T-helper 2 cell treated with Interferon-gamma antibody and Interleukin-4, amounts not matched to agents 100 ng/mL and 5 ng/mL, for 36 hours (primary cell): ENCODE measurements at regions not wholly inside any gene's neighbourhood (a gene's known extent, or its start where the extent isn't known, plus 50 kb on each side); places are given as distances from the start of the nearest gene placed in this dataset.
"Not testable (repeated sequence)": the region's sequence is repeated elsewhere in the genome, so short reads cannot be mapped to it uniquely, and the experiment has no call there.

ENCODE experiments used
- intact Hi-C: fragments of 100-400 bp; cut with micrococcal nuclease; formaldehyde crosslinking; loops from one replicate; pipeline ENCODE4 v1.15.1; 2023

DNA sequence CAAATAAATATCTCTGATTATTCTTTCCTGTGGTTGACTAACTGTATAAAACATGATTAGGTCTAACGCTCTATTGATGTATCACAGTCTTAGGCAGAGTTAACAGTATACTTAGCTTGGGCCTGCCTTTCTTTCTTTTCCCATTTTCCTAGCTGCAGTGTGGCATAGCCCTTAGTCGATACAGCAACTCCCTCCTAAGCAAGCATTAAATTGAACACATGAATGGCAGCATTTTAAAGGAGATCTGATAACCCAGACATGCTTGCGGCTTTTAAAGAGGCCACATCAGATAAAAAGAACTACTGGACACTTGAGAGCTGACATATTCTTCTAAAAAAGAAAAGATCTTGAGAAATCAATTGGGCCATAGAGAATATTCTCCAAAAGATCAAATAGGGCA is 312.0 kb upstream of the TMPRSS15 start:
- intact Hi-C loops = no loop called here

DNA sequence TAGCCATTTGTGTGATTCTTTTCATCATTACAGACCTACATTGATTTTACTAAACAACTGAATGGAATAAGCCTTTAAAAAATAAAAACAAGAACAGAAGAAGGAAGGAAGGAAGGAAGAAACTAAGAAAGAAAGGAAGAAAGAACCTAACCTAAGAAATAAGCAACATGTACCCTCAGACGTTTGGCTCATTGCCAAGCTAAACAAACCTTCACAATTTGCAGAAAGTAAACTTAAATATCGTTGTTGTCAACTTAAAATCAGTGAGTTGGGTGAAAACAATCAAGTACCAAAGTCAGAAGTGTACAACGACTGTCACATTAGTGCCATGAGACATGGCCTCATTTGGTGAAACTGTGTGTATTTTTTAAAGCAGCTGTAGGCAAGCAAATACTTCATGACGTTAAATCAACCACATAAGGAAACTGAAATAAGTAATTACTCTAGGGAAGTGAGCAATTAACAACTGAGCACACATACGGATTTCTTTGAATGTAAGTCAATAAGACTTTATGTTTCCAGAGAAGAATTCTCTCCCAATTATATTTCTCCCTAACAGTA is 313.1 kb upstream of the TMPRSS15 start:
- intact Hi-C loops = no loop called here

DNA sequence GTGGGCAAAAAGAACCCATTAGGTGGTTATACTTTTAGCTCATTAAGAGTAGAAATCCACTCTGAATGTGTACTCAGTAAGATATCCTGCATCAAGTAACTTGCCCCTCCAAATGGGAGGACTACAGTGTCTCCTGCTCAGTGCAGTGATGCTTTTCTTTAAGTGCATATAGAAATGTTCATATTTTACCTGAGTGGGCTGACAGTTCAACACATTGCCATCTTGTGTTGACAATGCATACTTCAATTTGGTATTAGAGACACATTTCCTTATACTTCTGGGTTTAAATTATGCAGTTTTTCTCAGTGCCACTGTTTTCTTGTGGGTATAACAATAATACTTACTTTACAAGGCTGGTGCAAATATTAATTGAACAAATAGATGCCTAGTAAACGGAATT is 318.6 kb upstream of the TMPRSS15 start:
- intact Hi-C loops = no loop called here

DNA sequence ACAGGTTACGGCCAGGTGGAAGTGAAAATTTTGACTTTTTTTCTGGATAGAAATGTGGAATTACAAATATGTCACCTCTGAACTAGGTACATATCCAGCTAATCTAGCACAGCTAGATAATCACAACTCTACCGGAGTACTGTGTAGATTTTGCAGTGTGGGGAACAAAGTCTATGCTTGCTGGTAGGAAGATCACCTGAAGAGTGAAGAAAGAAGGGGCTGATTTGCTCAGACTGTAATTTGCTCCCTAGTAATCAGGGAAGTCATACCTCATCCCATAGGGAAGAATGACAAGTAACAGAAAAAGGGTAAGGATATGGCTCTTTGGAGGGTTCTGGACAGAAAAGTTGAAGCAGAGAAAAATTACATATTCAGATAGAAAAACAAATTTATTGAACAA is 319.6 kb upstream of the TMPRSS15 start:
- intact Hi-C loops = no loop called here

DNA sequence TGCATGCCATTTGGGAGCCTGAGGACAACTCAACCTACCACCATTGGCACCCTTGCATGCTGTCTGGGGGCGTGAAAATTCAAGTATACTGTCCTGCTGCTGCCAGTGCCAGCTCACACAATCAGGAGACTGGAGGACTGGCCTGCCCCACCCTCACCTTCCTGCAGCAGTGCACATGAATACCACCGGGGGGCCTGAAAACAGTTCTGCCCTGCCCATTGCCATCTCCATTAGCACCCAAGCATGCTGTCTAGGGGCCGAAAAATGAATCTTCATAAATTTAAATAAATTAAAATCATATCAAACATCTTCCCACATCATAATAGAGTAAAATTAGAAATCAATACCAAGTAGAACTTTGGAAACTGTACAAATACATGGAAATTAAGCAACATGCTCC is 322.1 kb upstream of the TMPRSS15 start:
- intact Hi-C loops = no loop called here

DNA sequence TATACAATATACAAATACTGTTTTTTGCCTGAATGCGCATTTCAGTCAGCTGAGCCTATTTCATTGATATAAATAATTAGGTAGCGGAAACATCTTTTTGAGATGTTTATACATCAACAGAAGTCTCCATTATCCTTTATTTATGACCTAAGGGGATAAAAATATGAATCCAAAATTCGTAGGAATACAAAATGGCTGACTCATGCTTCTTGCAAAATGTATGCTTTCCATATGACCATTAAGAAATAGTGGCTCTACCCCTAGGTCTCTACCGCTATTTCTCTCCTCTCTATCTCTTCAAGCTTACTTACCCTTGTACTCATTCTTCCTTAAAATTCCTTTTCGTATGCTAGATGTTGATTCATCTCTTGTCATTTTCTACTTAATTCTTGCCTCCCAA is 338.4 kb upstream of the TMPRSS15 start:
- intact Hi-C loops = no loop called here

DNA sequence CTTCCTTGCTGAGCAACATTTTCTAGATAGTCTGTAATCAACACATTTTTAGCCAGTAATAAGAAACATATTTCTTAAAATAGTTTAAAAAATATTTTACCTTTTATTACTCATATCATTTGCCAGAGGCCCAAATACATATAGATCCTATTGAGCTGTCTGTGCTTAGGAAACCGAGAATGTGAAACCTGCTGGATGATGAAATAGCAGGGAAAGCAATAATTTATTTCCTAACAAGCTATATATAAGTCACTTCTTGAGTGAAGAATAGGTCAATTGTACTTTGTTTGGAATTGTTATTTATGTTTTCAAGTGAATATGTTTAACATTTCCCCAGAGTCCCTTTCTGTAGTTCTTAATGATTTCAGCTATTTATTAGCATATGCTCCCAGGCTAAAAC is 339.9 kb upstream of the TMPRSS15 start:
- intact Hi-C loops = no loop called here

DNA sequence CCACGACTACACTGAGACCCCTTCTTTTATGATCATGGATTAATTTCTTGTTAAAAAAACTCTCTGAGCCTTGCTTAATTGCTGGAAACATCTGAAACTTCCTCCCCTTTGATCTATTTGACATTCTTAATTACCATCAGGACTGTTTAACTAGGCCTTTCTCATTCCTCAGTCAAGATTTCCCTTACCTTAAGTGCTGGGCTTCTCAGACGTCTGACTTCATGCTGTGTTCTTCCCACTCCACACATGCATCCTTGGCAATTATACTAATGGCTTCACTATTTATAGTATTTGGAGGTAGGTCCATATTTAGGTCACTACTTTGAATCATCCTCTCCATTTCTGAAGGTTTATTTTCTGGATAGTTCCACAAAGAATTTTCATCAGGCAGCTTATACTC is 341.3 kb upstream of the TMPRSS15 start:
- intact Hi-C loops = no loop called here

DNA sequence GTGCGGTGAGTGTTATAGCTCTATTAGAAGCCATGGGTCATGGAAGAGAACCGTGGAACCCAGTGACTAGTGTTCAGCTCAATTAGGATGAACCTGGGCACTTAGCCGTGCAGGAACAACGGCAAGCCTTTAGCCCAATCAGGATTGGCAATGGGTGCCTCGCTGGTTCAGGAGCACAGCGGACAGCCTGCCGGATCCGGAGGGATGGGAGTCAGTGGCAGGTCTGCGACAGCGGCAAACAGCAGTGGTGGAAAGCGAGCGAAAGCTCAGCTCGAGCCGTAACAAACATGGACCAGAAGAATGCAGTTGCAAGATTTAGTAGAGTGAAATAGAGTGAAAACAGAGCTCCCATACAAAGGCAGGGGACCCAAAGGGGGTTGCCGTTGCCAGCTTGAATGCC is 349.3 kb upstream of the TMPRSS15 start:
- intact Hi-C loops = not testable (repeated sequence)

DNA sequence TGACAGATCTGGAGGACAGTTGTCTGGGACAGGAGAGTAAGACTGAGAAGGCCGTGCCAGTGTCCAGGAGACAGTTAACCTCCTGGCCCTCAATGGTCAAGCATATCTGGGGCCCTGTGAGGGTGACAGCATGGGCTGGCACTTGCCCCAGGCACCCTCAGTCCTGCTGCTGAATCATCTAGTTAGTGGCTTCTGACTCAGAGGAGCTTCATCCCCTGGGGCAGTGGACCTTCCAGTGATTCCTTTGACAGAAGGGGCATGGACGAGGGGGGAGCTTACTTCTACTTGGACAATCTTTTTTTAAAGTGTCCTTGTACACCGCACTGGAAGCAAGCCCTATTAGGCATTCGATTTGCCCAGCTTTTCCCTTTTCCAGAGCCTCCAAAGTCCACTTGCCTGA is 352.7 kb upstream of the TMPRSS15 start:
- intact Hi-C loops = not testable (repeated sequence)

DNA sequence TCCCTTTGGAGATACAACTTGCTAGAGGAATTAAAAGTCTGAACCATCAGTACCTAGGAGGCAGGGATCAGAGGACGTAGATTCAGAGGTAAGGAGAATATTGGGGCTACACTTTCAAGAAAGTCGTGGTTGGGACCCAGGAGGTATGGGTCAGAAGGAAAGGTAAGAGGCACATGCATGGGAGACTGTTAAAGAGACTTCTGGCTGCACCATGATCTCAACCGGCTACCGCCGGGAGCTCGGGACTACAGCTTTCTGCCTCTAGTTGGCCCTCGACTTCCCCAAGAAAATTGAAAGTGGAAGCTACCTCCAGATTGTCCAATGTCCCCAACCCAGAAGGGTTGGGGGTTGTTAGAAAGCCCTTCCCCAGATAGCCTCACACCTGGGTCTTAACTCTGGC is 355.7 kb upstream of the TMPRSS15 start:
- intact Hi-C loops = no loop called here

DNA sequence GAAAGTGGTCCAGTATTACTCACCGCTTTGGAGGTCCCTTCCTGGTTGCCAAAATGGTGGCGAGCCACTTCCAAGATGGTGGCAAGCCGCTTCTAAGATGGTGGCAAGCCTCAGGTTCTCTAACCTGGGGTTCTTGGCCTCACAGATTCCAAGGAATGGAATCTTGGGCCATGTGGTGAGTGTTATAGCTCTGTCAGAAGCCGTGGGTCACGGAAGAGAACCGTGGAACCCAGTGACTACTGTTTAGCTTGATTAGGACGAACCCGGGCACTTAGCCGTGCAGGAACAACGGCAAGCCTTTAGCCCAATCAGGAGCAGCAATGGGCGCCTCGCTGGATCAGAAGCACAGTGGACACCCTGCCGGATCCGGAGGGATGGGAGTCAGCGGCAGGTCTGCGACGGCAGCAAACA is 356.2 kb upstream of the TMPRSS15 start:
- intact Hi-C loops = no loop called here

DNA sequence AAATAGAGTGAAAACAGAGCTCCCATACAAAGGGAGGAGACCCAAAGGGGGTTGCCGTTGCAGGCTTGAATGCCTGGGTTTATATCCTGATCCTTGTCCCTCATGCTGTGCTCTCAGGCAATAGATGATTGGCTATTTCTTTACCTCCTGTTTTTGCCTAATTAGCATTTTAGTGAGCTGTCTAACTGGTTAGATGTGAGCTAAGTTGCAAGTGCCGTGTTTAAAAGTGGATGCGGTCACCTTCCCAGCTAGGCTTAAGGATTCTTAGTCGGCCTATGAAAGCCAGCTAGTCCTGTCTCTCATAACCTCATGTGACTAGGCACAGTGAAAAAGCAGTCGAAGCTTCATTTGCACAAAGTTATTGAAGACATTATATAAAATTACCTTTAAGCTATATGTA is 356.7 kb upstream of the TMPRSS15 start:
- intact Hi-C loops = no loop called here

DNA sequence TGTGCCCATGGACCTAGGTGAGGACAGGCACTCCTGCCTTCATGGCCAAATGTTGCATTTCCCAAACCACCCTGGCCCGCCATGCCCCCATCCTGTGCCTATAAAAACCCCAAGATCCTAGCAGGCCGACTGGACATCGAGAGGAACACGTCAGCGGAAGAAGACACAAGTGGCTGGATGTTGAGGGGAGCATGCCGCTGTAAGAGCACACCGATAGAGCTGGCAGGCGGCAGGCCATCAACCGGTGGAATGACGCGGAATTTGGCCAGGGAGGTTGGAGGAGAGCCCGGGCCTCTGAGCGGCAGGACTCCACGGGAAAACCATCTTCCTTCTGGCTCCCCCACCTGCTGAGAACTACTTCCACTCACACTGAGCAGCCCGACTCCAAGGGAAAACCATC is 361.1 kb upstream of the TMPRSS15 start:
- intact Hi-C loops = no loop called here

DNA sequence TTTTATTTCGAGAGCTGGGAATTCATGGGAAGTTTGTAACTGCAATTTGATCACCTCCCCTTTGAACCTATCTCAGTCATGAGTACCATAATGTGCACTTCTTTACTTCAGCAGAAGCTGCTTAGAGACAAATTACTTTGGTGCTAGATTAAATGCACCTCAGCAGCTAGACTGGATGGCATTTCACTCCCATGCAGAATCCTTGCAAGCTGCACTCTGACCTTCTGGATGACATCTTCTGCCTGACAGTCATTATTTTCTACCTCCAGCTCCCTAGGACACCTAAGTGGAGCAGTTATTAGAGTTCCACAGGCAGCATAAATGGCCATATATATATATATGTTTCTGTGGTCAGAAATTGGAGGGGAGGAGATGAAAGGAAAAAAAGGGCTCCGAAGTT is 366.0 kb upstream of the TMPRSS15 start:
- intact Hi-C loops = no loop called here

DNA sequence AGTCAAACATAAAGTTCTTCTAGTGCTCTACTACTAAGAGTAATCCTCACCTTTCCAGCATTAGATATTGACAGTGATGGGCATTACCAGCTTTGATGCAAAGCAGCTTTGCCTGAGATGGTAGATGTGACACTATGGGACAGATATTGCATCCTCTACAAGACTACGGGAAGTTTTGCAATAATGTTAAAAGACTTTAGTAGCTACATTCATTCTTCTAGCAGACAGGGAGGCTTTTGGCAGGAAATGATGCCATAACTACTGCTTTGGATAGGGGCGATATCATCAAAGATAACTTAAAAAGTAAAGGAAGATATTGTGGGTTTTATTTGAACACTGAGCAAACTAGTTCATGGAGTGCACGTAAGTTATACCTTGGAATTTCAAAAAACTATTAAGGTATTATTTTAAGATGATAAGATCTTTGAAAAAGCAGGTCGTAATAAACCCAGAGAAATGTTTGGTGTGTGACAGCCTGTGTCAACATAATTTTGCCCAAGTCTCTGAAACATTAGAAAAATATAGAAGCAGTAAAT is 368.3 kb upstream of the TMPRSS15 start:
- intact Hi-C loops = no loop called here

DNA sequence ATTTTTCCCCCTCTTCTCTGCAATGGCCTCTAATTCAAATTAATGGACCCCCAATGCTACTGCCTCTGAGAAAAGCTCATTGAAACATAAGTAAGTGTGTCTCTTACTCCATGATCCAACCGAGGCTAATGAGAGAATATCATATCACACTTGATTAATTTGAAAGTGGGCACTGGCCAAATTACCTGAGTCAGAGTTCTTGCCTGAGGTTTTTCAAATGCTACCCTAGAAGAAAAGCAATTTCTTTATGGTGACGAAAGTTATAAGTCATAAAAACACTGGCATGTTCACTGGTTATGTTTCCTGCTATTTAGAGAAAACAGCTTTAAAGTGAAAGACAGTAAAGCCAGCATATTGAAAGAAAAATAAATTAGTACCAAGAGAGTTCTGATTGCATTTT is 368.8 kb upstream of the TMPRSS15 start:
- intact Hi-C loops = no loop called here

DNA sequence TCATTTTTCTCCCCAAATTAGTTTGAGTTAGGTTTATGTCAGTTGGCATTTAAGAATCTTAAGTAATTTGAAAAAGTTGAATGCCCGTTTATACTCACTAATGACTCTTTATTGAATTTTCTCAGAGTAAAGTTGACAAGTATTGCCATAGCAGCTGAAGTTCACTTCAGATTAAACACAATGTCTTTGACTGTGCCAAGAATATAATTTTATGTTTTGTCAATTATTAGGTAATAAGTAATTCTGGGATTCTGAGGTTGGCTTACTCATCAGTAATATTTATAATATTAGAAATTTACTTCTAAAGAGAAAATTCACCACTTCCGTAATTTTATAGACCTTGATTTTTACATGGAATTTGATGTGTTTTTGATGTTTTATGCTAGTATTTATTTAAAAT is 369.3 kb upstream of the TMPRSS15 start:
- intact Hi-C loops = no loop called here

DNA sequence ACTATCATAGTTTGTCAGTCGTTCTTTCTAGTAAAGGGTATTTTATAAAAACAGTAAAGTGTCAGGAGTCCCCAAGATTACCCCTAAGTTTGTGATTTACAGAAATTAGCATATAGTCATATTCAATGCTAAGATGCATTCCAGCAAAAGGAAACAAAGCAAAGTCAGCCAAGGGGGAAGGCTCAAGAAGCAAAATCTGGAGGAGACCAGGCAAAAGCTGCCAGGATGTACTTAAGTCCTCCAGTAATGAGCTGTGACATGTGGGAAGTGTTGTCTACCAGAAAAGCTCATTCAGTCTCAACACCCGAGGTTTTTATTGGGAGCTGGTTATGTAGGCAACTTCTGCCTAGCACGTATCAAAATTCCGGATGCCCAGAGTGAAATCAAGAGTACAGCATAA is 373.4 kb upstream of the TMPRSS15 start:
- intact Hi-C loops = no loop called here

DNA sequence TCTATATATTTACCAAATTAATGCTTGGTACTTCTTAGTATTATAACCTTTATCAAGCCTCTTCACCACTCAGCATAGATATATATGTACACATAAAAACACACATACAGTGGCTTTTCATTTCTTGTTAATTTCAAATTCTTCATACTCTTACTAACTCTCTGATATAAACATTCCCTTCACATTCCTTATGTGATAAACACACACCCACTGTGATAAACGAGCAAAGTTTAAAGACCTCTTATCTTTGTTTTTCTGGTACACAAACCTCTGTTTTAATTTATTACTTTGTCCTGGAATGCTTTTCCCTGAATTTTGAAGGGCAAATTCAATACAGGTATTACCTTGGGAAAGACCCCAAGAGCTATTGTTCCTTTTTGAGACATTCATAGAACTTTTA is 379.1 kb upstream of the TMPRSS15 start:
- intact Hi-C loops = no loop called here

DNA sequence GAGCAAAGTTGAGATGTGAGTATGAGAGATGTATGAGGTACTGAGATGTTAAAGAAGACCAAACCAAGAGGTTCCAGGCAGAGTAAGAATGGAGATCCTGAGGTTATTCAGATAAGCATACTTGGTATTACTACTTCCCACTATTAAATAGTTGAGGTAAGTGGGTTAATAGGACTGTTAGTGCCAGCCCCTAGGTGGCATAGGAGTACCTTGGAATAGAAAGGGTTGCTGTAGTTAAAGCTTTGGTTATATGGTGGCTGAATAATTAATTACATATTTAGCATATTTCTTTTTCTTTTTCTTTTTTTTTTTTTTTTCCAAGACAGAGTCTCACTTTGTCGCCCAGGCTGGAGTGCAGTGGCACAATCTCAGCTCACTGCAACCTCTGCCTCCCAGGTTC is 397.9 kb upstream of the TMPRSS15 start:
- intact Hi-C loops = no loop called here

DNA sequence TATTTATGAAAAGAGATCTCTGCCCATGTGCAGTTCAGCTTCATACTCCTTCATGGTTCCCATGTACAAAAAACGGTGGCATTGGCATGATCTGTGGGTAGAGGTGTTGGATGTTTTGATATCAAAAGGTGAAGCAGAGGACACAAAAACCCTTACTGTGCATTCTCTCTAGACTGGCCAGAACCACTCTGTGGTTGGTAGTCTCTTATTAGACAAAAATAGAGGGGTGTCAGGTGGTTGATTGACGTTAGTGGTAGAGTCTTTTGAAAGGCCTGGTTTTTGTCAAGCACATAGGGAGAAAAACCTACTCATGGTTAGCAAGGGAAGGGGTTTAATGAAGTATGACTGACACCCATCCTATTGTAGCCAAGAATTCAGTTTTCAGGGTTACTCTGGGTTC is 400.0 kb upstream of the TMPRSS15 start:
- intact Hi-C loops = no loop called here

DNA sequence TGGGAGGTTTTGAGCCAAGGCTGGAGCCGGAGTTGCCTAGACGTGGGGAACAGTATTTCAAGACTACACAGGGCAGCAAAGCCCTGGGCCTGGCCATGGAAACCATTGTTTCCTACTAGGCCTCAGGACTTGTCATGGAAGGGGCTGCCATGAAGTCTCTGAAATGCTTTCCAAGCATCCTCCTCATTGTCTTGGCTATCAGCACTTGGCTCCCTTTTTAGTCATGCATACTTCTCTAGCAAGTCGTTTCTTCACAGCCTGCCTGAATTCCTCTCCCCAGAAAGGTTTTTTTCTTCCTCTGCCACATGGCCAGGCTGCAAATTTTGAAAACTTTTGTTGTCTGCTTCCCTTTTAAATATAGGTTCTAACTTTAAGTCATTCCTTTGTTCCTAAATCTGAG is 406.6 kb upstream of the TMPRSS15 start:
- intact Hi-C loops = no loop called here

DNA sequence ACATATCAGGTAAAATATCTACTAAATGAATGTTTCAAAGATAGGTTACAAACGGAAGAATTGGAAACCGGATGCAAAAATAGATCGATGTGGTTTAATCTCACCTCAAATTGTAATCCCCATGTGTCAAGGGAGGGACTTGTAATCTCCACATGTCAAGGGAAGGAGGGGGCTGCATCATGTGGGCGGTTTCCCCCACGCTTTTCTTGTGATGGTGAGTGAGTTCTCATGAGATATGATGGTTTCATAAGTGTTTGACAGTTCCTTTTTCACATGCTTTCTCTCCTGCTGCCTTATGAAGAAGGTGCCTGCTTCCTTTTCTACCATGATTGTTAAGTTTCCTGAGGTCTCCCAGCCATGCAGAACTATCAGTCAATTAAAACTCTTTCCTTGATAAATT is 408.7 kb upstream of the TMPRSS15 start:
- intact Hi-C loops = no loop called here
